BLaER1 (cell line): ENCODE measurements at regions not wholly inside any gene's neighbourhood (a gene's known extent, or its start where the extent isn't known, plus 50 kb on each side); places are given as distances from the start of the nearest gene placed in this dataset.

Experiments
- H3K27ac ChIP-seq: shearing (Covaris generic); formaldehyde crosslinking; 2 replicates; pipeline ENCODE4 v1.8.1; 2022
- H3K27me3 ChIP-seq: shearing (Covaris generic); formaldehyde crosslinking; 2 replicates; pipeline ENCODE4 v1.8.1; 2022
- H3K36me3 ChIP-seq: shearing (Covaris generic); formaldehyde crosslinking; 2 replicates; pipeline ENCODE4 v1.8.1; 2022
- H3K4me1 ChIP-seq: shearing (Covaris generic); formaldehyde crosslinking; 2 replicates; pipeline ENCODE4 v1.8.1; 2022
- H3K4me2 ChIP-seq: shearing (Covaris generic); formaldehyde crosslinking; 2 replicates; pipeline ENCODE4 v1.8.1; 2022
- H3K4me3 ChIP-seq: shearing (Covaris generic); formaldehyde crosslinking; 2 replicates; pipeline ENCODE4 v1.8.1; 2022
- H3K9ac ChIP-seq: shearing (Covaris generic); formaldehyde crosslinking; 2 replicates; pipeline ENCODE4 v1.8.1; 2022
- H3K9me3 ChIP-seq: shearing (Covaris generic); formaldehyde crosslinking; 2 replicates; pipeline ENCODE4 v1.8.1; 2022
- H4K20me1 ChIP-seq: shearing (Covaris generic); formaldehyde crosslinking; 2 replicates; pipeline ENCODE4 v1.8.1; 2022
- Cebpa-rat ChIP-seq: shearing (Covaris generic); IDR thresholded peaks from 2 replicates; pipeline ENCODE4 v1.8.1; 2022

- Histone ChIP-seq H4K20me1 (no peaks in the 10 kb centered on the region), H3K27me3 (no peaks in the 10 kb centered on the region), H3K4me2 (no peak overlapping the region), H3K9ac (no peak overlapping the region), H3K4me1 (no peaks in the 10 kb centered on the region), H3K36me3 (no peaks in the 10 kb centered on the region), H3K4me3 (no peak overlapping the region), H3K9me3 (peaks cover 7% of the 10 kb centered on the region), H3K27ac (no peak overlapping the region)
- no peak for TF ChIP-seq Cebpa-rat
Observed at GRCh38 chr13:88303157-88303556, 632.0 kb downstream of the SLITRK5 start.

GRCh38 chr13:88303605-88304004, 632.4 kb downstream of the SLITRK5 start:
- Histone ChIP-seq H3K9me3 (peaks cover 7% of the 10 kb centered on the region), H3K9ac (no peak overlapping the region), H3K4me1 (no peaks in the 10 kb centered on the region), H3K4me2 (no peak overlapping the region), H3K27me3 (no peaks in the 10 kb centered on the region), H3K36me3 (no peaks in the 10 kb centered on the region), H4K20me1 (no peaks in the 10 kb centered on the region), H3K27ac (no peak overlapping the region), H3K4me3 (no peak overlapping the region)
- no peak for TF ChIP-seq Cebpa-rat

GRCh38 chr13:88314496-88314895, 643.3 kb downstream of the SLITRK5 start:
- Histone ChIP-seq H3K9me3 (no peaks in the 10 kb centered on the region), H4K20me1 (no peaks in the 10 kb centered on the region), H3K4me3 (no peak overlapping the region), H3K36me3 (no peaks in the 10 kb centered on the region), H3K4me1 (no peaks in the 10 kb centered on the region), H3K27ac (no peak overlapping the region), H3K27me3 (no peaks in the 10 kb centered on the region), H3K4me2 (no peak overlapping the region), H3K9ac (no peak overlapping the region)
- no peak for TF ChIP-seq Cebpa-rat

- no peaks in the 10 kb centered on the region for H3K4me1 ChIP-seq
- peaks cover 7% of the 10 kb centered on the region; the same call in 1 of the 2 replicates for H3K9me3 ChIP-seq
- H3K9ac ChIP-seq, result no peak overlapping the region
- H3K36me3 ChIP-seq, result no peaks in the 10 kb centered on the region
- no peak overlapping the region for H3K4me2 ChIP-seq
- H3K27me3 ChIP-seq, result no peaks in the 10 kb centered on the region
- no peak for TF ChIP-seq Cebpa-rat
- no peaks in the 10 kb centered on the region for H4K20me1 ChIP-seq
- H3K4me3 ChIP-seq, result no peak overlapping the region
- no peak overlapping the region for H3K27ac ChIP-seq
Observed at GRCh38 chr13:88329066-88329465, 657.9 kb downstream of the SLITRK5 start.

GRCh38 chr13:88339271-88339741, 668.1 kb downstream of the SLITRK5 start:
- no peaks in the 10 kb centered on the region for H3K36me3 ChIP-seq

GRCh38 chr13:88345171-88345847, 674.1 kb downstream of the SLITRK5 start:
- no peak for TF ChIP-seq Cebpa-rat

More at GRCh38 chr13:88339271-88339741, 668.1 kb downstream of the SLITRK5 start:
- H3K9ac ChIP-seq, result no peak overlapping the region
- H3K27ac ChIP-seq, result no peak overlapping the region
- no peaks in the 10 kb centered on the region for H3K9me3 ChIP-seq
- no peak overlapping the region for H3K4me2 ChIP-seq
- H4K20me1 ChIP-seq, result no peaks in the 10 kb centered on the region
- no peak for TF ChIP-seq Cebpa-rat
- H3K4me3 ChIP-seq, result no peak overlapping the region
- H3K27me3 ChIP-seq, result no peaks in the 10 kb centered on the region
- H3K4me1 ChIP-seq, result no peaks in the 10 kb centered on the region

GRCh38 chr13:88360761-88361160, 689.6 kb downstream of the SLITRK5 start:
- TF ChIP-seq Cebpa-rat, result no peak
- no peaks in the 10 kb centered on the region for H4K20me1 ChIP-seq
- H3K9ac ChIP-seq, result no peak overlapping the region
- H3K4me2 ChIP-seq, result no peak overlapping the region
- no peaks in the 10 kb centered on the region for H3K9me3 ChIP-seq
- no peaks in the 10 kb centered on the region for H3K36me3 ChIP-seq
- H3K27me3 ChIP-seq, result no peaks in the 10 kb centered on the region
- H3K4me3 ChIP-seq, result no peak overlapping the region
- no peak overlapping the region for H3K27ac ChIP-seq
- H3K4me1 ChIP-seq, result no peaks in the 10 kb centered on the region

More at GRCh38 chr13:88345171-88345847, 674.1 kb downstream of the SLITRK5 start:
- Histone ChIP-seq H3K4me2 (no peak overlapping the region), H3K9me3 (peaks cover 9% of the 10 kb centered on the region), H3K27me3 (no peaks in the 10 kb centered on the region), H3K36me3 (no peaks in the 10 kb centered on the region), H3K4me1 (no peaks in the 10 kb centered on the region), H3K27ac (no peak overlapping the region), H3K4me3 (no peak overlapping the region), H3K9ac (no peak overlapping the region), H4K20me1 (no peaks in the 10 kb centered on the region)

GRCh38 chr13:88369866-88370265, 698.7 kb downstream of the SLITRK5 start:
- H3K4me2 ChIP-seq, result no peak overlapping the region
- TF ChIP-seq Cebpa-rat, result no peak
- no peak overlapping the region for H3K27ac ChIP-seq
- H3K9ac ChIP-seq, result no peak overlapping the region
- H4K20me1 ChIP-seq, result no peaks in the 10 kb centered on the region
- no peaks in the 10 kb centered on the region for H3K36me3 ChIP-seq
- H3K4me1 ChIP-seq, result 0 out of 2 replicates have a peak, but pooled peaks cover 3% of the 10 kb centered on the region
- H3K27me3 ChIP-seq, result no peaks in the 10 kb centered on the region
- H3K4me3 ChIP-seq, result no peak overlapping the region
- H3K9me3 ChIP-seq, result peaks cover 7% of the 10 kb centered on the region; the same call in 1 of the 2 replicates

- Histone ChIP-seq H3K4me3 (no peak overlapping the region), H3K27ac (no peak overlapping the region), H3K4me2 (no peak overlapping the region), H3K27me3 (no peaks in the 10 kb centered on the region), H3K9me3 (peaks cover 7% of the 10 kb centered on the region; the same call in 1 of the 2 replicates), H4K20me1 (no peaks in the 10 kb centered on the region), H3K36me3 (no peaks in the 10 kb centered on the region), H3K9ac (no peak overlapping the region), H3K4me1 (no peaks in the 10 kb centered on the region)
- no peak for TF ChIP-seq Cebpa-rat
Observed at GRCh38 chr13:88376760-88377388, 705.7 kb downstream of the SLITRK5 start.

- Histone ChIP-seq H3K9ac (no peak overlapping the region), H4K20me1 (no peaks in the 10 kb centered on the region), H3K27me3 (no peaks in the 10 kb centered on the region), H3K27ac (no peak overlapping the region), H3K4me3 (no peak overlapping the region), H3K4me1 (no peaks in the 10 kb centered on the region), H3K9me3 (peaks cover 7% of the 10 kb centered on the region; the same call in 1 of the 2 replicates), H3K36me3 (no peaks in the 10 kb centered on the region), H3K4me2 (no peak overlapping the region)
- TF ChIP-seq Cebpa-rat, result no peak
Observed at GRCh38 chr13:88377852-88378251, 706.7 kb downstream of the SLITRK5 start.
